B cell (primary cell): ENCODE measurements at regions not wholly inside any gene's neighbourhood (a gene's known extent, or its start where the extent isn't known, plus 50 kb on each side); places are given as distances from the start of the nearest gene placed in this dataset.

Experiments used
- ATAC-seq: fragments of 200-7000 bp; cut with Tn5 transposase; one replicate; pipeline ENCODE4 v1.10.0; 2021; ENCODE audit warnings: low read depth, mild to moderate bottlenecking, moderate number of reproducible peaks, moderate library complexity
- CTCF ChIA-PET: fragments of 350-600 bp; sonication (Branson Sonifier 250); formaldehyde crosslinking; loops from one replicate; lab custom pipeline; 2021; ENCODE audit warnings: antibody characterized with exemption, inconsistent platforms; lab: Charles Lee
- POLR2A ChIA-PET: fragments of 350-600 bp; sonication (Branson Sonifier 250); formaldehyde crosslinking; loops from one replicate; lab custom pipeline; 2021; ENCODE audit warnings: antibody characterized with exemption; lab: Charles Lee
- DNase-seq: peaks from one replicate; pipeline ENCODE4 v3.0.0; 2013
- H2AFZ ChIP-seq: 2 replicates; pipeline ENCODE4 v1.6.1; 2012; ENCODE audit warnings: mild to moderate bottlenecking, low read depth, low read length; ENCODE audit not compliant: insufficient read depth, poor library complexity, severe bottlenecking
- H3K27ac ChIP-seq, 2 donors: 1 replicate in 1 of 2; 2 replicates in 1 of 2; pipeline ENCODE4 v1.5.1; 2012 to 2013; ENCODE audit warnings: low read length in 2 of 2, mild to moderate bottlenecking in 2 of 2, moderate library complexity in 1 of 2
- H3K27me3 ChIP-seq, 4 experiments: fragments of 200-600 bp in 1 of 4; sonication (generic) in 1 of 4; replicated peaks in 1 of 4; 1 replicate in 2 of 4; 2 replicates in 2 of 4; pipeline versions ENCODE4 v1.6.1 to v1.7.0; 2013 to 2016; ENCODE audit warnings: low read length in 3 of 4, mild to moderate bottlenecking in 2 of 4, mixed read lengths in 1 of 4, moderate library complexity in 1 of 4; ENCODE audit not compliant: insufficient read depth in 4 of 4, control insufficient read depth in 3 of 4; ENCODE audit errors: control extremely low read depth in 1 of 4
- H3K36me3 ChIP-seq, 2 experiments: replicated peaks in 1 of 2; 1 replicate in 1 of 2; 2 replicates in 1 of 2; pipeline versions ENCODE4 v1.6.1 to v1.7.1; 2013; ENCODE audit warnings: low read length in 1 of 2; ENCODE audit not compliant: insufficient read depth in 2 of 2, control insufficient read depth in 1 of 2; ENCODE audit errors: control extremely low read depth in 1 of 2, extremely low read depth in 1 of 2
- H3K4me1 ChIP-seq, 2 donors: fragments of 200-600 bp in 1 of 2; sonication (generic) in 1 of 2; 1 replicate in 1 of 2; 2 replicates in 1 of 2; pipeline versions ENCODE4 v1.5.1 to v1.6.1; 2013 to 2017; ENCODE audit warnings: low read length in 2 of 2; ENCODE audit not compliant: control insufficient read depth in 2 of 2, insufficient read depth in 2 of 2
- H3K4me2 ChIP-seq: replicated peaks from 2 replicates; pipeline ENCODE3; 2012; ENCODE audit warnings: mild to moderate bottlenecking, low read depth, low read length; ENCODE audit not compliant: poor library complexity, severe bottlenecking
- H3K4me3 ChIP-seq, 5 experiments: fragments of 200-600 bp in 1 of 5; sonication (generic) in 1 of 5; 1 replicate in 3 of 5; 2 replicates in 2 of 5; pipeline versions ENCODE4 v1.5.1 to v1.7.0; 2011 to 2016; ENCODE audit warnings: low read length in 4 of 5, mild to moderate bottlenecking in 4 of 5, low read depth in 2 of 5, control low read depth in 1 of 5, moderate library complexity in 1 of 5; ENCODE audit not compliant: insufficient read depth in 1 of 5; ENCODE audit errors: control extremely low read depth in 1 of 5, extremely low read depth in 1 of 5
- H3K79me2 ChIP-seq: fragments of 200-600 bp; sonication (generic); one replicate; pipeline ENCODE4 v1.6.0; 2016; ENCODE audit warnings: low read length; ENCODE audit not compliant: control insufficient read depth, insufficient read depth
- H3K9ac ChIP-seq: fragments of 200-600 bp; sonication (generic); 2 replicates; pipeline ENCODE4 v1.6.1; 2017; ENCODE audit warnings: mild to moderate bottlenecking, low read length, moderate library complexity
- H3K9me3 ChIP-seq, 3 donors: one replicate each; pipeline versions ENCODE4 v1.6.1 to v1.7.1; 2013; ENCODE audit warnings: low read length in 2 of 3; ENCODE audit not compliant: control insufficient read depth in 2 of 3, insufficient read depth in 1 of 3; ENCODE audit errors: control extremely low read depth in 1 of 3
- H4K20me1 ChIP-seq: 2 replicates; pipeline ENCODE4 v1.6.0; 2012; ENCODE audit warnings: mild to moderate bottlenecking, low read length; ENCODE audit not compliant: insufficient read depth, control insufficient read depth, poor library complexity, severe bottlenecking
- H3K27ac Mint-ChIP-seq: one replicate; pipeline ENCODE4 v1.8.0; 2021; ENCODE audit warnings: mixed read lengths
- H3K27me3 Mint-ChIP-seq: one replicate; pipeline ENCODE4 v1.8.0; 2021; ENCODE audit warnings: mixed read lengths
- H3K4me1 Mint-ChIP-seq: one replicate; pipeline ENCODE4 v1.8.0; 2021; ENCODE audit warnings: mixed read lengths
- H3K4me3 Mint-ChIP-seq: one replicate; pipeline ENCODE4 v1.8.0; 2021; ENCODE audit warnings: mixed read lengths
- H3K9me3 Mint-ChIP-seq: one replicate; pipeline ENCODE4 v1.8.0; 2022; ENCODE audit warnings: mixed read lengths; ENCODE audit not compliant: insufficient read depth
- EZH2 ChIP-seq: IDR thresholded peaks from 2 replicates; pipeline ENCODE4 v1.6.1; 2012; ENCODE audit warnings: borderline replicate concordance, low read depth, mild to moderate bottlenecking, moderate library complexity, low read length; ENCODE audit not compliant: insufficient read depth, poor library complexity, severe bottlenecking
- WGBS: methylation state at CpG from one replicate; pipeline ENCODE4 v1.1.5; 2013; ENCODE audit warnings: missing lambda C conversion rate; ENCODE audit not compliant: insufficient coverage; 5-methylcytosine and 5-hydroxymethylcytosine counted together
- intact Hi-C: fragments of 100-400 bp; cut with micrococcal nuclease; formaldehyde crosslinking; loops from one replicate; pipeline ENCODE4 v1.10.0; 2022
- TF ChIP-seq, protein P1 (sequence below): fragments of 200-600 bp; IDR thresholded peaks from one replicate; pipeline ENCODE4 v1.8.0; 2022; ENCODE audit warnings: antibody characterized with exemption, mild to moderate bottlenecking

DNA sequence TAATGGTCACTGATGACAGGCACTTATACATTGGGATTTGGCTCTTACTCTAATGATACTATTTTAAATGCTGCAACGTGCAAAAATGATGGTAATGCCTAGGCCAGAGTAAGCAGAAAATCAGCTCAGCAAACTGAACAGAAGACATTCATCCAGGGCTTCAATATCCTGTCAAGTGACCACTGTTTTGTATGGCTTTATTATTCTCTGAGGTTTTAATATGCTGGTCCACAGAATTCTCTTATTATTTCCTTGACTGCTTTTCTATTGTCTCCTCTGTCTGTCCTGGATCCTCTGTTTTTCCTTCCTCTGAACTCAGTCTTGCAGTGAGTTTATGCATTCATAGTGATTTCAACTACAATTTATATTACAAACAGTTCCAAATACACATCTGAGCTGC, 90.8 kb upstream of the PMFBP1 start:
- Histone ChIP-seq H4K20me1 (no peaks in the 10 kb centered on the region), H3K27me3 (no peaks in the 10 kb centered on the region), H3K9me3 (no peaks in the 10 kb centered on the region), H3K4me3 (no peak overlapping the region), H3K27ac (no peak overlapping the region), H3K36me3 (no peaks in the 10 kb centered on the region), H3K9ac (no peak overlapping the region), H3K79me2 (no peaks in the 10 kb centered on the region), H3K4me2 (no peak overlapping the region), H3K4me1 (no peaks in the 10 kb centered on the region), H2AFZ (no peak overlapping the region)
- H3K4me1 Mint-ChIP-seq, result no peaks in the 10 kb centered on the region
- TF ChIP-seq, protein P1, sequence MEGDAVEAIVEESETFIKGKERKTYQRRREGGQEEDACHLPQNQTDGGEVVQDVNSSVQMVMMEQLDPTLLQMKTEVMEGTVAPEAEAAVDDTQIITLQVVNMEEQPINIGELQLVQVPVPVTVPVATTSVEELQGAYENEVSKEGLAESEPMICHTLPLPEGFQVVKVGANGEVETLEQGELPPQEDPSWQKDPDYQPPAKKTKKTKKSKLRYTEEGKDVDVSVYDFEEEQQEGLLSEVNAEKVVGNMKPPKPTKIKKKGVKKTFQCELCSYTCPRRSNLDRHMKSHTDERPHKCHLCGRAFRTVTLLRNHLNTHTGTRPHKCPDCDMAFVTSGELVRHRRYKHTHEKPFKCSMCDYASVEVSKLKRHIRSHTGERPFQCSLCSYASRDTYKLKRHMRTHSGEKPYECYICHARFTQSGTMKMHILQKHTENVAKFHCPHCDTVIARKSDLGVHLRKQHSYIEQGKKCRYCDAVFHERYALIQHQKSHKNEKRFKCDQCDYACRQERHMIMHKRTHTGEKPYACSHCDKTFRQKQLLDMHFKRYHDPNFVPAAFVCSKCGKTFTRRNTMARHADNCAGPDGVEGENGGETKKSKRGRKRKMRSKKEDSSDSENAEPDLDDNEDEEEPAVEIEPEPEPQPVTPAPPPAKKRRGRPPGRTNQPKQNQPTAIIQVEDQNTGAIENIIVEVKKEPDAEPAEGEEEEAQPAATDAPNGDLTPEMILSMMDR, result no peak
- no peak for TF ChIP-seq EZH2
- CTCF ChIA-PET, result no interaction called here
- intact Hi-C loops, result no loop called here
- no CpG with 5 or more reads among the region's 1 CpG for WGBS
- ATAC-seq (no peak), DNase-seq (no peak)
- no peak overlapping the region for H3K4me3 Mint-ChIP-seq
- H3K9me3 Mint-ChIP-seq, result no peaks in the 10 kb centered on the region
- POLR2A ChIA-PET, result no interaction called here
- no peaks in the 10 kb centered on the region for H3K27me3 Mint-ChIP-seq
- H3K27ac Mint-ChIP-seq, result no peak overlapping the region

DNA sequence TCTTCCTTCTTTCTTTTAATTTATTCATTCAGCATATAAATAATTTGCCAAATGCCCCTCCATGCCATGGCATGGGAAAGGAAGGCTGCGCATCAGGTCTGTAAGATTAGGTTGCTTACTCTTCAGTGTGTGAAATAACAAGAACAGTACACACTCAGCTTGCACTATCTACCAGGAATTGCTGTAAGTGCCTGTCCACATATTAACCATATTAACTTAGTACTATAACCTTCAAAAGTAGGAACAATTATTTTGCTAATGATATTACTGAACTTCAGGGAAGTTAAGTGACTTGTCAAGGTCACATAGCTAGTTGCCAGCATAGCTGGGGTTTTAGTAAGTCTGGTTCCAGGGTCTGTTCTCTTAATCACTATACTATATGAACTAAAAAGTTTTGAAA, 89.2 kb upstream of the PMFBP1 start:
- POLR2A ChIA-PET, result no interaction called here
- Mint-ChIP-seq H3K4me1 (no peaks in the 10 kb centered on the region), H3K27ac (no peak overlapping the region), H3K9me3 (no peaks in the 10 kb centered on the region), H3K4me3 (no peak overlapping the region), H3K27me3 (no peaks in the 10 kb centered on the region)
- intact Hi-C loops, result no loop called here
- CTCF ChIA-PET, result no interaction called here
- H3K4me1 ChIP-seq, result no peaks in the 10 kb centered on the region
- no peaks in the 10 kb centered on the region for H4K20me1 ChIP-seq
- no peaks in the 10 kb centered on the region for H3K27me3 ChIP-seq
- no peaks in the 10 kb centered on the region for H3K79me2 ChIP-seq
- no peak overlapping the region for H3K27ac ChIP-seq
- DNase-seq, result no peak
- TF ChIP-seq, protein P1, result no peak
- no peak for TF ChIP-seq EZH2
- H3K9ac ChIP-seq, result no peak overlapping the region
- no peaks in the 10 kb centered on the region for H3K9me3 ChIP-seq
- no peak overlapping the region for H2AFZ ChIP-seq
- no peak overlapping the region for H3K4me2 ChIP-seq
- WGBS, result no CpG with 5 or more reads among the region's 1 CpG
- H3K36me3 ChIP-seq, result no peaks in the 10 kb centered on the region
- no peak overlapping the region for H3K4me3 ChIP-seq
- ATAC-seq, result no peak
